ENCODE measurements at regions not wholly inside any gene's neighbourhood (a gene's known extent, or its start where the extent isn't known, plus 50 kb on each side); places are given as distances from the start of the nearest gene placed in this dataset.

- Histone ChIP-seq H3K79me2 (ENCODE audit: insufficient read depth, low read length) (no peaks in the 10 kb centered on the region), H3K9me2 (replicated peaks; ENCODE audit: insufficient read depth, low read length) (no peaks in the 10 kb centered on the region), H3K27me3 (ENCODE audit: low read length) (no peaks in the 10 kb centered on the region), H2AFZ (ENCODE audit: low read depth, low read length, severe bottlenecking) (no peak overlapping the region), H3K27ac (ENCODE audit: low read depth, low read length) (no peak overlapping the region), H3K36me3 (ENCODE audit: low read length) (no peaks in the 10 kb centered on the region), H3K9me3 (ENCODE audit: insufficient read depth, low read length) (no peaks in the 10 kb centered on the region), H3K9ac (ENCODE audit: low read length) (no peak overlapping the region), H4K20me1 (ENCODE audit: low read depth, low read length) (no peaks in the 10 kb centered on the region), H3F3A (ENCODE audit: insufficient read depth) (no peaks in the 10 kb centered on the region), H3K4me3 (ENCODE audit: insufficient read depth, low read length, poor library complexity, severe bottlenecking) (no peak overlapping the region), H3K4me2 (ENCODE audit: low read depth, low read length, poor library complexity, severe bottlenecking) (no peak overlapping the region)
- TF ChIP-seq EZH2phosphoT487 (conservative IDR thresholded peaks at IDR 0.05; ENCODE audit: low read length) (no peak), CTCF (IDR thresholded peaks at IDR 0.05; ENCODE audit: insufficient read depth, low read length, poor library complexity, severe bottlenecking) (no peak)
Observed at GRCh38 chr6:169935348-169935718, 183.9 kb downstream of the ERMARD start.

- Histone ChIP-seq H3K9ac (ENCODE audit: low read length) (no peak overlapping the region), H3K9me3 (ENCODE audit: insufficient read depth, low read length) (no peaks in the 10 kb centered on the region), H3K4me2 (ENCODE audit: low read depth, low read length, poor library complexity, severe bottlenecking) (no peak overlapping the region), H3K4me3 (ENCODE audit: insufficient read depth, low read length, poor library complexity, severe bottlenecking) (no peak overlapping the region), H4K20me1 (ENCODE audit: low read depth, low read length) (no peaks in the 10 kb centered on the region), H3K36me3 (ENCODE audit: low read length) (no peaks in the 10 kb centered on the region), H3K9me2 (replicated peaks; ENCODE audit: insufficient read depth, low read length) (no peaks in the 10 kb centered on the region), H2AFZ (ENCODE audit: low read depth, low read length, severe bottlenecking) (no peak overlapping the region), H3K79me2 (ENCODE audit: insufficient read depth, low read length) (no peaks in the 10 kb centered on the region), H3K27ac (ENCODE audit: low read depth, low read length) (no peak overlapping the region), H3F3A (ENCODE audit: insufficient read depth) (no peaks in the 10 kb centered on the region), H3K27me3 (ENCODE audit: low read length) (no peaks in the 10 kb centered on the region)
- TF ChIP-seq EZH2phosphoT487 (conservative IDR thresholded peaks at IDR 0.05; ENCODE audit: low read length) (no peak), CTCF (IDR thresholded peaks at IDR 0.05; ENCODE audit: insufficient read depth, low read length, poor library complexity, severe bottlenecking) (no peak)
Observed at GRCh38 chr6:169934699-169935347, 183.4 kb downstream of the ERMARD start.

- H3K9ac ChIP-seq (ENCODE audit: low read length) = no peak overlapping the region
- H3K27ac ChIP-seq (ENCODE audit: low read depth, low read length) = no peak overlapping the region
- H3K27me3 ChIP-seq (ENCODE audit: low read length) = no peaks in the 10 kb centered on the region
Observed at GRCh38 chr6:169933839-169934698, 182.6 kb downstream of the ERMARD start.

More at GRCh38 chr6:169933839-169934698, 182.6 kb downstream of the ERMARD start:
- Histone ChIP-seq H3F3A (ENCODE audit: insufficient read depth) (no peaks in the 10 kb centered on the region), H3K4me2 (ENCODE audit: low read depth, low read length, poor library complexity, severe bottlenecking) (no peak overlapping the region), H3K4me3 (ENCODE audit: insufficient read depth, low read length, poor library complexity, severe bottlenecking) (no peak overlapping the region), H3K36me3 (ENCODE audit: low read length) (no peaks in the 10 kb centered on the region), H3K79me2 (ENCODE audit: insufficient read depth, low read length) (no peaks in the 10 kb centered on the region), H4K20me1 (ENCODE audit: low read depth, low read length) (no peaks in the 10 kb centered on the region), H3K9me3 (ENCODE audit: insufficient read depth, low read length) (no peaks in the 10 kb centered on the region), H2AFZ (ENCODE audit: low read depth, low read length, severe bottlenecking) (no peak overlapping the region), H3K9me2 (replicated peaks; ENCODE audit: insufficient read depth, low read length) (no peaks in the 10 kb centered on the region; the same call in 1 of the 2 replicates)
- TF ChIP-seq EZH2phosphoT487 (conservative IDR thresholded peaks at IDR 0.05; ENCODE audit: low read length) (no peak), CTCF (IDR thresholded peaks at IDR 0.05; ENCODE audit: insufficient read depth, low read length, poor library complexity, severe bottlenecking) (no peak)

Measured in SU-DHL-6 (cell line).